HG02588 (cell line): ENCODE measurements at regions not wholly inside any gene's neighbourhood (a gene's known extent, or its start where the extent isn't known, plus 50 kb on each side); places are given as distances from the start of the nearest gene placed in this dataset.

Source experiments
- ATAC-seq: cut with Tn5 transposase; IDR thresholded peaks from one replicate; pipeline ENCODE4 v1.9.1; 2021; ENCODE audit warnings: mild to moderate bottlenecking, moderate library complexity; ENCODE audit not compliant: unreplicated experiment

- ATAC-seq = no peak
Measured at GRCh38 chrX:69110116-69110530, 55.1 kb downstream of the PJA1 start.

DNA sequence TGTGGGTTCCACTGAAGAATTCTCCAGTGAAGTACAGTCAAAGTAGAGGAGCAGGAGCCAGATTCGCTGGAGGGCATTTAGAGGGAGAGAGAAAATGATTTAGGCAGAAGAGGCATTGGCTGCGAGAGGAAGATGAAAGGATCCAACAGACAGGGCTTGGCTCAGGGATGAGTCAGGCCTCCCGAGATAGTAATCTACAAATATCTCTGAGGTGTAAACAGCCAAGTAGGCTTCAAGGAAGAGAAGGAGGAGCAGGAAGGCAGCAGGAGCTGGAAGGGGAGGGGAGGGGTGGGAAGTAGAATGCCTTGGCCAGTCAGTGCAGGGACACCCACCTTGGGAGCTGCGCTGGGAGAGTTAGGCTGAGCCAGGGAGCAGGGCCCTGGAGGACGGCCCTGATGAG lies 55.5 kb downstream of the PJA1 start:
- no peak for ATAC-seq

DNA sequence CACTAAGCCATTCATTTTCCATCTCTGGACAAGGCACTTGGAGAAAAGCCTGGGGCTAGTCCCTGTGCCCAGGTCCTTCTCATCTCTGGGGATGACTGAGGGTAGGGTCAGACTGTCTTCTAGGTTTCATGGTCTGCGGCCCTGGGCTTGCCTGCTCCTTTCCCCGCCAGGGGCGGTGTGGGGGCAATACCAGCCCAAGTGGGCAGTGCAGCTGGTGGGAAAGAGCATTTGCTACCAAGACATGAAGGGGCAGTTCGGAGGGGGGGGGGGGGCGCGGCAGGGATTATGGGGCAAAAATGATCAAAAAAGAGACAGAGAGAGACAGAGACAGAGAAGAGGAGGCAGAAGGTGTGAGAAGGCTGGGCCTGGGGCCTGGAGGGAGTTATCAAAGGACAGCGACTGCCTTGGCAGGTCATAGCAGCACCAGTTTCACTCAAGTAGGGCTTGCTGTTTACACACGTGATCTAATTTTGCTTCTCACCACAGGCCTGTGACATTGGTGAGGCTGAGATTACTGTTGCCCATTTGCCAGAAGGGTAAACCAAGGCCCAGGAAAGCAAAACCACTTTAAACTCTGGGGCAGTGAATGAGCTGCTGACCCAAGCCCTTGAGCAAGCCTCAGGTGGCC lies 56.1 kb downstream of the PJA1 start:
- ATAC-seq = no peak

GRCh38 chrX:69107747-69108401 lies 57.4 kb downstream of the PJA1 start:
- no peak for ATAC-seq

- ATAC-seq = no peak
Measured at GRCh38 chrX:69107231-69107739, 58.0 kb downstream of the PJA1 start.

DNA sequence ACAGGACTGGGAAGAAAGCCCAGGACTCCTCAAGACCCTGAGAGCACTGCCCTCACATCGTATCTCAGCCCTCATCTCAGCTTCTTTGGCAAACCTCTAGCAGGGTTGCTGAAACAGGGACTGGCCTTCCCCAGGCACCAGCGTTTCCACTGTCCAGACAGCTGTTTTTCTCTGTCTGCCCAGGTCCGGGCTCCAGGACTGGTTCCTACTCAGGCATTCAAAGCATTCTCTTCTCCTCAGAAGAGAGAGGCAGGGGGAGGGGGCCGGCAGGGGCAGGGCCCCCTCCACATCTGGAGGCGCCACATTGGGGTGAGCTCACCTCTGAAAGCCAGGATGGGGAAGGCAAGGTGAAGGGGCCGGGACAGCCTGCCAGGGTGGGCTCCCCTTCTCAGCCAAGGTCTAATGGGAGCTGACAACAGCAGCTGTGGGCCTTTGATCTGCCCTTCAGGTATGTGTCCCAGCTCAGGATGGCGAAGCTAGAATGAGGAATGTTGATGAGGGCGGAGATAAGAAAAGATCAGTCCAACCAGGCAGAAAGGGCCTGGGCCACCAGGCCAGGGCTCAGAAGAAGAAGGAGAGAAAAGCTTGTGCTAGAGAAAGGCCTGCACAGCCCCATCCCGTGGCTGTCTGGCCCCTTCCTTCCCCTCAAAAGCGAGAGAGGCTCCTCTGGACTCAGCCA lies 60.4 kb downstream of the PJA1 start:
- ATAC-seq = no peak

GRCh38 chrX:69103539-69103938 lies 61.7 kb downstream of the PJA1 start:
- no peak for ATAC-seq

- ATAC-seq = no peak
Measured at GRCh38 chrX:69102612-69103194, 62.5 kb downstream of the PJA1 start.

- no peak for ATAC-seq
Measured at GRCh38 chrX:69101683-69102251, 63.5 kb downstream of the PJA1 start.

- no peak for ATAC-seq
Measured at GRCh38 chrX:69100478-69100877, 64.8 kb downstream of the PJA1 start.

GRCh38 chrX:69097451-69098236 lies 67.6 kb downstream of the PJA1 start:
- no peak for ATAC-seq

- ATAC-seq = no peak
Measured at GRCh38 chrX:69096963-69097362, 68.3 kb downstream of the PJA1 start.

DNA sequence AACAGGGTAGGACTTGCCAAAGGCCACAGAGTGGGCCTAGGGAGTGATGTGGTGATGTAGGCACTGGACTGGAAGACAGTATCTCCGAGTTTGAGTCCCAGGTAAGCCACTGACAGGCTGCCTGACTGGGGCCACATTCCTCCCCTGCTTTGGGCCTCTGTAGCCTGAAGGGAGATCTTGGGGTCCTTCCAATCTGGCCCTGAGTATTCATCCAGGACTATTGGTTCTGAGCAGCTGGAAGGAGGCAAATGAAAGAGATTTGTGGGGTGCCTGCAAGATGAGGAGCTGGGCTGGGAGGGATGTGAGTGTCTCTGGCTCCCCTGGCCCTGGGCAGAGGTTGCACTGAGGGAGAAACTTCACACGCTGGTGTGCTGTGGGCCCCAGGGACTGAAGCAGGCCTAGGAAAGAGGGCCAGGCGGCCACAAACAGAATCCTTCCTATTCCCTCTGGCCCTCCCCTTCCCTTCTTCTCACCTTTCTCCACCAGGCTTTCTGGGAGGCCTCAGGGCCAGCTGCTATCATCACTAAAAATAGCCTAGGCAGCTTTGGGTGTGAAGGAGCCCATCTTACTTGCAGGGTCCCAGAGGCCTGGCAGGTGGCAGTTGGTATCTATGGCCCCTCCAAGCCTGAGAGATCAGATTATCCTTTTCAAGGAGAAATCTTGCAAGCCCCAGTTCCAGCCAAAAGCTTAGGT lies 70.1 kb downstream of the PJA1 start:
- no peak for ATAC-seq

GRCh38 chrX:69093960-69094871 lies 71.0 kb downstream of the PJA1 start:
- no peak for ATAC-seq

DNA sequence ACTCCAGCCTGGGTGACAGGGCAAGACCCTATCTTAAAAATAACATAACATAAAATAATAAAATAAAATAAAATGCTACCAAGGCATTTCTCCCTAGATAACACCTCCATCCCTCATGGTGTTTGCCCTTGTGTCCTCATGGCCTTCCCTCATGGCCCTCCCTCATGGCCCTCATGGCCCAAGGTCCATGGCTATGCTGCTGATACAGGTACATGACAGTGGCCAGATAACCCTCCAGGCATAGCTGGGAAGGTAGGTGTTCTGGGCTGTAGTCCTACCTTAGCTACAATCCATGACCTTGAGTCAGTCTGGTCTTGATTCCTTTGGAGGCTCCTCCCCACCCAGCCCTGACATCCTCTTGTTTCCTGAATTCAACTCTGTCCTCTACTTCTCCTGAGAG lies 75.2 kb downstream of the PJA1 start:
- ATAC-seq = no peak

- ATAC-seq = no peak
Measured at GRCh38 chrX:69089203-69089602, 76.0 kb downstream of the PJA1 start.

GRCh38 chrX:69088171-69088938 lies 76.9 kb downstream of the PJA1 start:
- ATAC-seq = no peak

DNA sequence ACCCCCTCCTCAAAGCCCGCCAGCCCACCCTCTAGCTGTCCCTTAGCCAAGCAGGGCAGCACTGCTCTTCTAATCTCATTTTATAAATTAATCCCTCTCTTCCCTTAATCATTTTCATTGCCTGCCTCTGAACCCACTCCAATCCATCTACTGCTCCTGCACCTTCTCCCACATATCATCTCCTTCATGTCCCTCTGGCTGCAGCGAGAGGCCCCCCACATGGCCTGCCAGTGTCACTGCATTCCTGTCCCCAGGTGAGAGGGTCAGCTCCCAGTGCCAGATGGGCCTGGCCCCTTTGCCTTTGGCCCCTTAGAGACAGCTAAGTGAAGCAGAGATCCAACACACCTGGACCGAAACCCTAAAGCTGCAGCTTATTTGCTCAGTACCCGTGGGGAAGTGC lies 79.4 kb downstream of the PJA1 start:
- ATAC-seq = no peak
